Calu3 (cell line): ENCODE measurements at regions not wholly inside any gene's neighbourhood (a gene's known extent, or its start where the extent isn't known, plus 50 kb on each side); places are given as distances from the start of the nearest gene placed in this dataset.
"Not testable (repeated sequence)": the region's sequence is repeated elsewhere in the genome, so short reads cannot be mapped to it uniquely, and the experiment has no call there.

Experiments used
- BruUV-seq: library from RNA; stranded (reverse); fragments of 400-500 nt; replicated peaks from 2 replicates; lab custom pipeline; 2021; lab: Mats Ljungman, UMichigan
- CTCF ChIA-PET: fragments of 300-600 bp; sonication (Branson Sonifier 250); formaldehyde crosslinking; loops from one replicate; lab custom pipeline; 2022; ENCODE audit warnings: antibody characterized with exemption; lab: Charles Lee
- DNase-seq: peaks from one replicate; pipeline ENCODE4 v3.0.0; 2022
- H3K27ac Mint-ChIP-seq: one replicate; pipeline ENCODE4 v1.8.0; 2022; ENCODE audit warnings: mixed read lengths; ENCODE audit not compliant: unreplicated experiment
- H3K27me3 Mint-ChIP-seq: one replicate; pipeline ENCODE4 v1.8.0; 2022; ENCODE audit warnings: mixed read lengths; ENCODE audit not compliant: unreplicated experiment
- H3K36me3 Mint-ChIP-seq: one replicate; pipeline ENCODE4 v1.8.0; 2022; ENCODE audit warnings: mild to moderate bottlenecking, moderate library complexity, mixed read lengths; ENCODE audit not compliant: insufficient read depth, unreplicated experiment
- H3K4me1 Mint-ChIP-seq: one replicate; pipeline ENCODE4 v1.8.0; 2022; ENCODE audit warnings: mild to moderate bottlenecking, low read depth, mixed read lengths; ENCODE audit not compliant: unreplicated experiment
- H3K4me3 Mint-ChIP-seq: one replicate; pipeline ENCODE4 v1.8.0; 2022; ENCODE audit warnings: mild to moderate bottlenecking, low read depth, moderate library complexity, mixed read lengths; ENCODE audit not compliant: unreplicated experiment
- H3K9me3 Mint-ChIP-seq: one replicate; pipeline ENCODE4 v1.8.0; 2022; ENCODE audit warnings: low read depth, mixed read lengths; ENCODE audit not compliant: unreplicated experiment
- CTCF ChIP-seq: fragments of 200-600 bp; IDR thresholded peaks from one replicate; pipeline ENCODE4 v1.8.0; 2022; ENCODE audit warnings: antibody characterized with exemption; ENCODE audit not compliant: unreplicated experiment
- intact Hi-C: fragments of 100-400 bp; cut with micrococcal nuclease; formaldehyde crosslinking; loops from one replicate; pipeline ENCODE4 v1.10.0; 2022; ENCODE audit not compliant: unreplicated experiment

GRCh38 chr22:34645375-34645774 lies 420.6 kb upstream of the ISX start:
- DNase-seq: no peak
- no peak overlapping the region for H3K27ac Mint-ChIP-seq
- H3K4me1 Mint-ChIP-seq: no peaks in the 10 kb centered on the region
- no peak overlapping the region for H3K4me3 Mint-ChIP-seq
- no peaks in the 10 kb centered on the region for H3K27me3 Mint-ChIP-seq
- H3K9me3 Mint-ChIP-seq: peaks cover 11% of the 10 kb centered on the region
- intact Hi-C loops: no loop called here
- TF ChIP-seq CTCF: no peak
- CTCF ChIA-PET: no interaction called here
- no peaks in the 10 kb centered on the region for H3K36me3 Mint-ChIP-seq
- BruUV-seq: no TSS peak

- BruUV-seq: no TSS peak
- H3K9me3 Mint-ChIP-seq: peaks cover 23% of the 10 kb centered on the region
- no peaks in the 10 kb centered on the region for H3K27me3 Mint-ChIP-seq
- no peak for TF ChIP-seq CTCF
- no peak for DNase-seq
- no peak overlapping the region for H3K4me3 Mint-ChIP-seq
- no peaks in the 10 kb centered on the region for H3K4me1 Mint-ChIP-seq
- H3K36me3 Mint-ChIP-seq: no peaks in the 10 kb centered on the region
- H3K27ac Mint-ChIP-seq: no peak overlapping the region
- intact Hi-C loops: no loop called here
- CTCF ChIA-PET: no interaction called here
These were observed 397.0 kb upstream of the ISX start for GRCh38 chr22:34669001-34669400.

- BruUV-seq, CTCF ChIA-PET, intact Hi-C loops, H3K4me1 Mint-ChIP-seq, H3K4me3 Mint-ChIP-seq, DNase-seq, H3K27me3 Mint-ChIP-seq, H3K27ac Mint-ChIP-seq, H3K36me3 Mint-ChIP-seq: not testable (repeated sequence)
- H3K9me3 Mint-ChIP-seq: peaks cover 14% of the 10 kb centered on the region
These were observed 382.9 kb upstream of the ISX start for GRCh38 chr22:34683031-34683430.

GRCh38 chr22:34684278-34684677 lies 381.7 kb upstream of the ISX start:
- H3K27ac Mint-ChIP-seq, BruUV-seq, H3K4me3 Mint-ChIP-seq, H3K4me1 Mint-ChIP-seq, CTCF ChIA-PET, DNase-seq, intact Hi-C loops, H3K36me3 Mint-ChIP-seq, H3K27me3 Mint-ChIP-seq: not testable (repeated sequence)
- peaks cover 18% of the 10 kb centered on the region for H3K9me3 Mint-ChIP-seq

GRCh38 chr22:34687116-34687515 lies 378.8 kb upstream of the ISX start:
- BruUV-seq: no TSS peak
- Mint-ChIP-seq H3K27me3 (no peaks in the 10 kb centered on the region), H3K4me1 (no peaks in the 10 kb centered on the region), H3K9me3 (peaks cover 21% of the 10 kb centered on the region), H3K36me3 (no peaks in the 10 kb centered on the region), H3K4me3 (no peak overlapping the region), H3K27ac (no peak overlapping the region)
- CTCF ChIA-PET: no interaction called here
- no peak for TF ChIP-seq CTCF
- intact Hi-C loops: no loop called here
- no peak for DNase-seq
